ENCODE measurements at regions not wholly inside any gene's neighbourhood (a gene's known extent, or its start where the extent isn't known, plus 50 kb on each side); places are given as distances from the start of the nearest gene placed in this dataset.

DNA sequence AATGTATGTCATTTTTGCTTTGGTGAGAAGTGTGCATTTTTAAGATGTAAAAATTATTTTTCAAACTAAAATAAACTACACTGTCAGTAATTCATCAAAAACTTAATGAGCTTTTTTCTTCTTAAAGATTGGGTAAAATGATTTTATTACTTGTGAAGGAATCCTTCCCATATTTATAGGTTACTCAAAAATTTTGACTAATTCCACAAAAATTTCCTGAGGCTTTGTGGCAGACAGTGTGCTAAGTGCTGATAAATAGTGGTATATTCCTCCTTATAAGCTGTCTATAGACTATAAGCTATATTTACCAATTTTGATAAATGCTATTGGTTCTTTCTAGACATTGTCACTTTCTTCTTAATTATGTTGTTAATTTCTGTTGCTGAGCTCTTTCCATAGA, 284.5 kb upstream of the SEMA6D start:
- Histone ChIP-seq H3K36me3 (replicated peaks in 1 of 2) (no peaks in the 10 kb centered on the region), H3K4me3 (no peak overlapping the region), H3K27ac (no peak overlapping the region), H3K4me1 (replicated peaks in 1 of 2) (no peaks in the 10 kb centered on the region), H3K9me3 (replicated peaks in 1 of 3) (no peaks in the 10 kb centered on the region), H3K27me3 (no peaks in the 10 kb centered on the region)
- DNase-seq, result no peak
- intact Hi-C loops (cut with DNase I), result no loop called here
- TF ChIP-seq POLR2A (IDR thresholded peaks at IDR 0.05) (no peak), CTCF (IDR thresholded peaks at IDR 0.05) (no peak)

DNA sequence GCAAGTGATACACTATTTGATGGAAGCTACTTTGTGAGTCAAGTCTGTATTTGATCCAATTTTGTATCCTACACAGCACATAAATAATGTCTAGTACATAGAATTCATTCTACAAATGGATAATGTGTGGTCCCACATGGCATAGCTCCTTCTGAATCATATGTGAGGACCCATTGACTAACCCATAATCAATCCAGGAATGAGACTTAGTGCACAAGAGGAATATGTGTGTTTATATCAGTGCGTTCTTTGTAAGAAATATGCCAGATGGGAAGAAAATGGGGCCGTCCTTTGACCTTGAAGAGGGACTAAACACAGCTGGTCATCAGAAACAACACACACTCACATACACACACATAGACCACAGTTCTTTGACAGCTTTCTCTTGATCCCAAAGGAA, 282.7 kb upstream of the SEMA6D start:
- intact Hi-C loops (cut with DNase I), result no loop called here
- Histone ChIP-seq H3K27ac (no peak overlapping the region), H3K9me3 (replicated peaks in 1 of 3) (no peaks in the 10 kb centered on the region), H3K4me1 (replicated peaks in 1 of 2) (no peaks in the 10 kb centered on the region), H3K4me3 (no peak overlapping the region), H3K36me3 (replicated peaks in 1 of 2) (no peaks in the 10 kb centered on the region), H3K27me3 (no peaks in the 10 kb centered on the region)
- DNase-seq, result no peak
- WGBS, 4 donors, result 66 to 81% (median 79%) methylated on average over 2 of the region's 2 CpGs
- TF ChIP-seq CTCF (IDR thresholded peaks at IDR 0.05) (no peak), POLR2A (IDR thresholded peaks at IDR 0.05) (no peak)

- no peak for DNase-seq
- no peaks in the 10 kb centered on the region for H3K4me1 ChIP-seq (replicated peaks in 1 of 2)
- H3K4me3 ChIP-seq, result no peak overlapping the region
- H3K27ac ChIP-seq, result no peak overlapping the region
- no peaks in the 10 kb centered on the region for H3K27me3 ChIP-seq
- intact Hi-C loops (cut with DNase I), result no loop called here
- no peaks in the 10 kb centered on the region for H3K9me3 ChIP-seq (replicated peaks in 1 of 3)
- no peak for TF ChIP-seq CTCF (IDR thresholded peaks at IDR 0.05)
- H3K36me3 ChIP-seq (replicated peaks in 1 of 2), result no peaks in the 10 kb centered on the region
These were observed 279.8 kb upstream of the SEMA6D start for GRCh38 chr15:47437491-47437890.

DNA sequence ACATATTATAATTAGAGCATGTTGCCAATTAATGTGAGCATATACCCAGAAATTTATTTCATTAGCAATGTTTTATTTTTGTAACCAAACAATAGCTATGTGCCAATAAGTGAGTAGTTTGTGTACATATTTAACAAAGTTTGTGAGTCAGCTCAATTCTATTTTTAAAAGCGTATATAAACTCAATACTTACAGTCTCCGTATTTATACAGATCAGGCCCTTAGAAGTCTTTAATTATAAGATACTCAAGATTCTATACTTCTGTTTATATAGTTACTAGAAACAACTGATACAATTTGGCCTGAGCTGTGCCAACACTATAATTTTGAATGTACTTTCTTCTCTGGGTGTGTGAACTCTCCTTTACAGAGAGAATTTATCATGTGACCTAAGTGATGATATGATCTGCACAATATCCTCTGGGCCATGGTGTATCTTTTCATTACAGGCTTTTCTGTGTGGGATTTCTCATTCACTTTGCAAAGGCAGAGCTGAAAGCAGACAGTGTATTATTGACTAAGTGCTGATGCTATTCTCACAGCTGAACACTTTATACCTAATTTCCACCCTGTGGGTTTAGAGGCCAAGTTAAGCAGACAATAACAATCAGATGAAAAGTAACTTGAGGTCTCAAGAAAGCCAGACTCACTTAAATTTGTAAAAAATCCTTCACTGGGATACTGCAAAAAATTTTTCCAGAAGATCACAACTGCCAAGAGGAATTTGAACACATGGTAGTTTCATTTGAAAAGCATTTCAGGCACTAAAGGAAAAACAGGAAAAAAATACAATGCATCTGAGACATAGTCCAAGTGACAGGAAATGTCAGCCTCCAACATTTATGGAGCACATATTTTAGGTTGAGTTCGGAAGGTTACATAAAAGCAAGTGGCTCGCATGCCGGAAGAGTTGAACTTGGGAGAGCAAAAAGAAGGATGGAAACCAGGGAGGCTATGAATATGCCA, 277.9 kb upstream of the SEMA6D start:
- TF ChIP-seq CTCF (IDR thresholded peaks at IDR 0.05), result no peak
- TF ChIP-seq POLR2A (IDR thresholded peaks at IDR 0.05), result no peak
- WGBS, 4 donors, result 71 to 79% (median 73%) methylated on average over 5 of the region's 5 CpGs
- H3K36me3 ChIP-seq (replicated peaks in 1 of 2), result no peaks in the 10 kb centered on the region
- intact Hi-C loops (cut with DNase I), result no loop called here
- H3K4me3 ChIP-seq, result no peak overlapping the region
- no peak overlapping the region for H3K27ac ChIP-seq
- no peak for DNase-seq
- H3K9me3 ChIP-seq (replicated peaks in 1 of 3), result no peaks in the 10 kb centered on the region
- no peaks in the 10 kb centered on the region for H3K4me1 ChIP-seq (replicated peaks in 1 of 2)
- no peaks in the 10 kb centered on the region for H3K27me3 ChIP-seq

Measured in adrenal gland (tissue), 9 donors.